GM18505 (cell line): ENCODE measurements at regions not wholly inside any gene's neighbourhood (a gene's known extent, or its start where the extent isn't known, plus 50 kb on each side); places are given as distances from the start of the nearest gene placed in this dataset.
"Not testable (repeated sequence)": the region's sequence is repeated elsewhere in the genome, so short reads cannot be mapped to it uniquely, and the experiment has no call there.

Experiments used
- ATAC-seq: cut with Tn5 transposase; IDR thresholded peaks from one replicate; pipeline ENCODE4 v1.9.1; 2021; ENCODE audit not compliant: unreplicated experiment
- POLR2A ChIP-seq: IDR thresholded peaks from 4 replicates; pipeline ENCODE4 v1.6.1; 2011; ENCODE audit warnings: borderline replicate concordance; ENCODE audit not compliant: insufficient read depth, insufficient read length; ENCODE audit errors: extremely low read depth

- no peak for TF ChIP-seq POLR2A
- no peak for ATAC-seq
These were observed 223.8 kb upstream of the SMLR1 start for GRCh38 chr6:130603391-130603790.

- ATAC-seq: no peak
- TF ChIP-seq POLR2A: no peak
These were observed 222.3 kb upstream of the SMLR1 start for GRCh38 chr6:130604841-130605399.

GRCh38 chr6:130610303-130610702 is 216.9 kb upstream of the SMLR1 start:
- ATAC-seq: no peak
- no peak for TF ChIP-seq POLR2A

- no peak for ATAC-seq
- no peak for TF ChIP-seq POLR2A
These were observed 215.8 kb upstream of the SMLR1 start for GRCh38 chr6:130611366-130611765.

- ATAC-seq: no peak
- TF ChIP-seq POLR2A: no peak
These were observed 214.0 kb upstream of the SMLR1 start for GRCh38 chr6:130613176-130613575.

GRCh38 chr6:130615816-130616215 is 211.4 kb upstream of the SMLR1 start:
- no peak for ATAC-seq
- no peak for TF ChIP-seq POLR2A

GRCh38 chr6:130617658-130618057 is 209.5 kb upstream of the SMLR1 start:
- no peak for ATAC-seq

GRCh38 chr6:130618806-130619205 is 208.4 kb upstream of the SMLR1 start:
- ATAC-seq: not testable (repeated sequence)

More at GRCh38 chr6:130617658-130618057, 209.5 kb upstream of the SMLR1 start:
- TF ChIP-seq POLR2A: no peak

- no peak for ATAC-seq
- TF ChIP-seq POLR2A: no peak
These were observed 206.8 kb upstream of the SMLR1 start for GRCh38 chr6:130620338-130620781.

GRCh38 chr6:130622142-130622541 is 205.1 kb upstream of the SMLR1 start:
- no peak for ATAC-seq
- no peak for TF ChIP-seq POLR2A

GRCh38 chr6:130624046-130624445 is 203.2 kb upstream of the SMLR1 start:
- no peak for TF ChIP-seq POLR2A
- no peak for ATAC-seq

GRCh38 chr6:130625825-130626527 is 201.2 kb upstream of the SMLR1 start:
- TF ChIP-seq POLR2A: no peak
- peak; percentile 78 for ATAC-seq

GRCh38 chr6:130628862-130629261 is 198.3 kb upstream of the SMLR1 start:
- ATAC-seq: no peak
- TF ChIP-seq POLR2A: no peak

- no peak for TF ChIP-seq POLR2A
- no peak for ATAC-seq
These were observed 197.6 kb upstream of the SMLR1 start for GRCh38 chr6:130629640-130630039.
